Fibroblast of skin of scalp (primary cell): ENCODE measurements at regions not wholly inside any gene's neighbourhood (a gene's known extent, or its start where the extent isn't known, plus 50 kb on each side); places are given as distances from the start of the nearest gene placed in this dataset.
"Not testable (repeated sequence)": the region's sequence is repeated elsewhere in the genome, so short reads cannot be mapped to it uniquely, and the experiment has no call there.

Source experiments
- DNase-seq: peaks from one replicate; pipeline ENCODE4 v3.0.0-alpha.2; 2013

- no peak for DNase-seq
These were observed 132.4 kb upstream of the ITGA6 start for GRCh38 chr2:172294983-172295382.

- no peak for DNase-seq
These were observed 131.7 kb upstream of the ITGA6 start for GRCh38 chr2:172295677-172296076.

GRCh38 chr2:172296267-172297046 is 130.9 kb upstream of the ITGA6 start:
- DNase-seq = no peak

GRCh38 chr2:172297531-172297930 is 129.9 kb upstream of the ITGA6 start:
- no peak for DNase-seq

- no peak for DNase-seq
These were observed 129.4 kb upstream of the ITGA6 start for GRCh38 chr2:172297950-172298349.

- DNase-seq = peak; percentile 49
These were observed 127.6 kb upstream of the ITGA6 start for GRCh38 chr2:172299741-172300140.

GRCh38 chr2:172300851-172301250 is 126.5 kb upstream of the ITGA6 start:
- DNase-seq = no peak

GRCh38 chr2:172305066-172305465 is 122.3 kb upstream of the ITGA6 start:
- DNase-seq = peak; percentile 23

- no peak for DNase-seq
These were observed 119.6 kb upstream of the ITGA6 start for GRCh38 chr2:172307800-172308199.

- no peak for DNase-seq
These were observed 119.0 kb upstream of the ITGA6 start for GRCh38 chr2:172308253-172308935.

GRCh38 chr2:172311921-172312345 is 115.5 kb upstream of the ITGA6 start:
- DNase-seq = no peak

GRCh38 chr2:172313715-172314341 is 113.6 kb upstream of the ITGA6 start:
- DNase-seq = no peak

GRCh38 chr2:172315070-172315469 is 112.3 kb upstream of the ITGA6 start:
- not testable (repeated sequence) for DNase-seq

- no peak for DNase-seq
These were observed 105.3 kb upstream of the ITGA6 start for GRCh38 chr2:172322049-172322448.

GRCh38 chr2:172323256-172323655 is 104.1 kb upstream of the ITGA6 start:
- DNase-seq = no peak

- no peak for DNase-seq
These were observed 103.4 kb upstream of the ITGA6 start for GRCh38 chr2:172323861-172324597.

GRCh38 chr2:172326211-172326509 is 101.2 kb upstream of the ITGA6 start:
- DNase-seq = no peak

GRCh38 chr2:172328103-172328841 is 99.1 kb upstream of the ITGA6 start:
- DNase-seq = no peak

GRCh38 chr2:172329416-172329773 is 98.0 kb upstream of the ITGA6 start:
- no peak for DNase-seq

GRCh38 chr2:172329774-172330671 is 97.4 kb upstream of the ITGA6 start:
- DNase-seq = no peak

GRCh38 chr2:172332507-172332906 is 94.9 kb upstream of the ITGA6 start:
- DNase-seq = no peak
